ENCODE measurements at regions not wholly inside any gene's neighbourhood (a gene's known extent, or its start where the extent isn't known, plus 50 kb on each side); places are given as distances from the start of the nearest gene placed in this dataset.

DNA sequence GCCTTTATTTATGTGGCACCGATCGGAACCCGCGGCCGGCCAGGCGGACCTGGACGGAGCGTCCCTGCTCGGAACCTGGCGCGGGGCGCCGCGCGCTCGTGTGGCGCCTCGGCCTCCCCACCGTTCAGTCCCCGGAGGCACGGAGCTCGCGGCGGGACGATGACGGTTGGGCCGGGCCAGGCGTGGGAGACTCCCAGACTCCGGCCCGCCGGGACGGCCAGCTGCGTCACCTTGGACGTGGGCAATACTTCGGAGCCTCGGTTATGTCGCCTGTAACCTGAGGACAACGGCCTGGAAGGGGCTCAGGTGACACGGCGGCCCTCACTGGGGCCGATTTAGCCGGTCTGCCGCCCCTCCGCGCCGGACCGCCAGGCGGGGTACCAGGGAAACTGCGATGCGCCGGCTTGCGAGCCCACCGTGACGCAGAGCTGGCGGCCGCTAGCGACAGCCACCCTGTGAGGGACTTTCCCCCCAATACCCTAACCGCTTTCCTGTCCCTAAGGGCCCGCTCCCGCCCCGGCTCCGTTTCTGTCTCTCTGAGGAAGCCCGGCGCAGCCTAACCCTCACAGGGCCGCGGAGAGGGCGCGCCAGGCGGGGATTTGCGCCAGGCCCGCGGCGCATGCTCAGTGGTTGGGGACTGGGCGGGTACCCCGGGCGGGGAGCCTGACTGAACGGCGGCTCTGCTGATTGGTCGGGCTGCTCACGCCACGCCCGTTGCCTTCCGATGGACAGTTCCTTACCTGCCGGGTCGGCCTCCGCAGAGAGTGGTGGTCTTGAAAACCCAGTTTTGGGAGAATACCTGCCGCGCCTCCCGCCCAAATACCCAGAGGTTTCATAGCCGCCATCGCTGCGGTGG, 109.5 kb upstream of the DOCK9 start (continued):
- TF ChIP-seq ZNF530 (CRISPR knock-in tag; IDR thresholded peaks at IDR 0.05; ENCODE audit: low read depth) (no peak), ZMYM4 (CRISPR knock-in tag; IDR thresholded peaks at IDR 0.05) (0 out of 2 replicates have a peak, but pooled peaks have one; percentile 9), ELF3 (CRISPR knock-in tag; IDR thresholded peaks at IDR 0.05) (0 out of 2 replicates have a peak, but pooled peaks have one; percentile 14), ZNF503 (CRISPR knock-in tag; IDR thresholded peaks at IDR 0.05) (0 out of 2 replicates have a peak, but pooled peaks have one; percentile 24), RBM22 (optimal IDR thresholded peaks at IDR 0.05; ENCODE audit: low read length) (no peak), NR0B2 (CRISPR knock-in tag; IDR thresholded peaks at IDR 0.05) (0 out of 2 replicates have a peak, but pooled peaks have one; percentile 26), CTCF (CRISPR knock-in tag; IDR thresholded peaks at IDR 0.05) (0 out of 2 replicates have a peak, but pooled peaks have one; percentile 9), KLF12 (CRISPR knock-in tag; IDR thresholded peaks at IDR 0.05; ENCODE audit: borderline replicate concordance) (0 out of 2 replicates have a peak, but pooled peaks have one; percentile 18), ZNF484 (CRISPR knock-in tag; IDR thresholded peaks at IDR 0.05; ENCODE audit: borderline replicate concordance, low read depth) (0 out of 2 replicates have a peak, but pooled peaks have one; percentile 44), ZFP36L2 (CRISPR knock-in tag; IDR thresholded peaks at IDR 0.05) (no peak), NFYC (CRISPR knock-in tag; IDR thresholded peaks at IDR 0.05) (peak; percentile 73), POGZ (CRISPR knock-in tag; IDR thresholded peaks at IDR 0.05) (0 out of 2 replicates have a peak, but pooled peaks have one; percentile 49), KLF16 (CRISPR knock-in tag; IDR thresholded peaks at IDR 0.05) (0 out of 4 replicates have a peak, but pooled peaks of 1 of the 2 experiments have one; percentile 31), AKAP8 (CRISPR knock-in tag; IDR thresholded peaks at IDR 0.05) (0 out of 2 replicates have a peak, but pooled peaks have one; percentile 29), ZNF704 (CRISPR knock-in tag; IDR thresholded peaks at IDR 0.05; ENCODE audit: borderline replicate concordance) (0 out of 2 replicates have a peak, but pooled peaks have one; percentile 30)
- TF ChIP-seq, protein P1, sequence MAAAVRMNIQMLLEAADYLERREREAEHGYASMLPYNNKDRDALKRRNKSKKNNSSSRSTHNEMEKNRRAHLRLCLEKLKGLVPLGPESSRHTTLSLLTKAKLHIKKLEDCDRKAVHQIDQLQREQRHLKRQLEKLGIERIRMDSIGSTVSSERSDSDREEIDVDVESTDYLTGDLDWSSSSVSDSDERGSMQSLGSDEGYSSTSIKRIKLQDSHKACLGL (CRISPR knock-in tag; IDR thresholded peaks at IDR 0.05) = peak; percentile 64; the same call in 1 of the 2 replicates
- TF ChIP-seq, protein P2, sequence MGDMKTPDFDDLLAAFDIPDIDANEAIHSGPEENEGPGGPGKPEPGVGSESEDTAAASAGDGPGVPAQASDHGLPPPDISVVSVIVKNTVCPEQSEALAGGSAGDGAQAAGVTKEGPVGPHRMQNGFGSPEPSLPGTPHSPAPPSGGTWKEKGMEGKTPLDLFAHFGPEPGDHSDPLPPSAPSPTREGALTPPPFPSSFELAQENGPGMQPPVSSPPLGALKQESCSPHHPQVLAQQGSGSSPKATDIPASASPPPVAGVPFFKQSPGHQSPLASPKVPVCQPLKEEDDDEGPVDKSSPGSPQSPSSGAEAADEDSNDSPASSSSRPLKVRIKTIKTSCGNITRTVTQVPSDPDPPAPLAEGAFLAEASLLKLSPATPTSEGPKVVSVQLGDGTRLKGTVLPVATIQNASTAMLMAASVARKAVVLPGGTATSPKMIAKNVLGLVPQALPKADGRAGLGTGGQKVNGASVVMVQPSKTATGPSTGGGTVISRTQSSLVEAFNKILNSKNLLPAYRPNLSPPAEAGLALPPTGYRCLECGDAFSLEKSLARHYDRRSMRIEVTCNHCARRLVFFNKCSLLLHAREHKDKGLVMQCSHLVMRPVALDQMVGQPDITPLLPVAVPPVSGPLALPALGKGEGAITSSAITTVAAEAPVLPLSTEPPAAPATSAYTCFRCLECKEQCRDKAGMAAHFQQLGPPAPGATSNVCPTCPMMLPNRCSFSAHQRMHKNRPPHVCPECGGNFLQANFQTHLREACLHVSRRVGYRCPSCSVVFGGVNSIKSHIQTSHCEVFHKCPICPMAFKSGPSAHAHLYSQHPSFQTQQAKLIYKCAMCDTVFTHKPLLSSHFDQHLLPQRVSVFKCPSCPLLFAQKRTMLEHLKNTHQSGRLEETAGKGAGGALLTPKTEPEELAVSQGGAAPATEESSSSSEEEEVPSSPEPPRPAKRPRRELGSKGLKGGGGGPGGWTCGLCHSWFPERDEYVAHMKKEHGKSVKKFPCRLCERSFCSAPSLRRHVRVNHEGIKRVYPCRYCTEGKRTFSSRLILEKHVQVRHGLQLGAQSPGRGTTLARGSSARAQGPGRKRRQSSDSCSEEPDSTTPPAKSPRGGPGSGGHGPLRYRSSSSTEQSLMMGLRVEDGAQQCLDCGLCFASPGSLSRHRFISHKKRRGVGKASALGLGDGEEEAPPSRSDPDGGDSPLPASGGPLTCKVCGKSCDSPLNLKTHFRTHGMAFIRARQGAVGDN (CRISPR knock-in tag; IDR thresholded peaks at IDR 0.05) = peak; percentile 81

Data from HepG2 (cell line).